ENCODE measurements at regions not wholly inside any gene's neighbourhood (a gene's known extent, or its start where the extent isn't known, plus 50 kb on each side); places are given as distances from the start of the nearest gene placed in this dataset.

- Histone ChIP-seq H3K36me3 (no peaks in the 10 kb centered on the region), H3K4me1 (peaks cover 0 to 20% (median 3%) of the 10 kb centered on the region in 4 donors), H3K4me3 (no peak overlapping the region), H3K27me3 (no peaks in the 10 kb centered on the region), H3K9me3 (peaks cover 0 to 3% (median 0%) of the 10 kb centered on the region in 3 donors), H3K27ac (no peak overlapping the region)
- intact Hi-C loops (cut with DNase I; ENCODE audit: low total_unique reads) = no loop called here
- no peak for DNase-seq
- no peak for TF ChIP-seq CTCF (IDR thresholded peaks at IDR 0.05)
These were observed 585.2 kb upstream of the TUSC1 start for GRCh38 chr9:26263478-26263877.

- Histone ChIP-seq H3K4me1 (peaks cover 0 to 20% (median 3%) of the 10 kb centered on the region in 4 donors), H3K4me3 (no peak overlapping the region), H3K9me3 (peaks cover 0 to 3% (median 0%) of the 10 kb centered on the region in 3 donors), H3K36me3 (no peaks in the 10 kb centered on the region), H3K27me3 (no peaks in the 10 kb centered on the region), H3K27ac (no peak overlapping the region)
- no peak for DNase-seq
- intact Hi-C loops (cut with DNase I; ENCODE audit: low total_unique reads) = no loop called here
- TF ChIP-seq CTCF (IDR thresholded peaks at IDR 0.05) = no peak
These were observed 584.3 kb upstream of the TUSC1 start for GRCh38 chr9:26262421-26263107.

GRCh38 chr9:26261503-26262330 lies 583.5 kb upstream of the TUSC1 start:
- no peak for DNase-seq
- intact Hi-C loops (cut with DNase I; ENCODE audit: low total_unique reads) = no loop called here

GRCh38 chr9:26260238-26260637 lies 582.0 kb upstream of the TUSC1 start:
- H3K9me3 ChIP-seq = peaks cover 0 to 3% (median 0%) of the 10 kb centered on the region in 3 donors
- TF ChIP-seq CTCF (IDR thresholded peaks at IDR 0.05) = no peak

More at GRCh38 chr9:26261503-26262330, 583.5 kb upstream of the TUSC1 start:
- H3K36me3 ChIP-seq = no peaks in the 10 kb centered on the region
- peaks cover 0 to 20% (median 3%) of the 10 kb centered on the region in 4 donors for H3K4me1 ChIP-seq
- H3K27ac ChIP-seq = no peak overlapping the region
- no peak for TF ChIP-seq CTCF (IDR thresholded peaks at IDR 0.05)
- peaks cover 0 to 3% (median 0%) of the 10 kb centered on the region in 3 donors for H3K9me3 ChIP-seq
- H3K4me3 ChIP-seq = no peak overlapping the region
- no peaks in the 10 kb centered on the region for H3K27me3 ChIP-seq

GRCh38 chr9:26247861-26248260 lies 569.6 kb upstream of the TUSC1 start:
- Histone ChIP-seq H3K27me3 (no peaks in the 10 kb centered on the region), H3K9me3 (no peaks in the 10 kb centered on the region), H3K27ac (no peak overlapping the region), H3K36me3 (no peaks in the 10 kb centered on the region), H3K4me3 (no peak overlapping the region), H3K4me1 (peaks cover 0 to 31% (median 0%) of the 10 kb centered on the region in 4 donors)
- intact Hi-C loops (cut with DNase I; ENCODE audit: low total_unique reads) = no loop called here
- no peak for DNase-seq
- no peak for TF ChIP-seq CTCF (IDR thresholded peaks at IDR 0.05)

More at GRCh38 chr9:26260238-26260637, 582.0 kb upstream of the TUSC1 start:
- DNase-seq = no peak
- H3K4me1 ChIP-seq = peaks cover 0 to 18% (median 3%) of the 10 kb centered on the region in 4 donors
- H3K27me3 ChIP-seq = no peaks in the 10 kb centered on the region
- intact Hi-C loops (cut with DNase I; ENCODE audit: low total_unique reads) = no loop called here
- H3K4me3 ChIP-seq = no peak overlapping the region
- no peak overlapping the region for H3K27ac ChIP-seq
- no peaks in the 10 kb centered on the region for H3K36me3 ChIP-seq
